Activated T-cell treated with anti-CD3 and anti-CD28 coated beads, Interleukin-2, amount 50 U/mL, for 4 hours (primary cell): ENCODE measurements at regions not wholly inside any gene's neighbourhood (a gene's known extent, or its start where the extent isn't known, plus 50 kb on each side); places are given as distances from the start of the nearest gene placed in this dataset.
A peak's percentile ranks its signal among the peaks of the same experiment; 100 is the strongest.
"Not testable (repeated sequence)": the region's sequence is repeated elsewhere in the genome, so short reads cannot be mapped to it uniquely, and the experiment has no call there.

Experiments used
- ATAC-seq, 2 donors: fragments of 200-7000 bp; cut with Tn5 transposase; one replicate each; pipeline ENCODE4 v1.10.0; 2021
- DNase-seq: peaks from one replicate; pipeline ENCODE4 v3.0.0-alpha.2; 2020
- H3K27me3 Mint-ChIP-seq: one replicate; pipeline ENCODE4 v1.8.0; 2021; ENCODE audit warnings: low read depth, mixed read lengths
- H3K36me3 Mint-ChIP-seq: one replicate; pipeline ENCODE4 v1.8.0; 2022; ENCODE audit warnings: mixed read lengths; ENCODE audit not compliant: insufficient read depth
- H3K4me1 Mint-ChIP-seq: one replicate; pipeline ENCODE4 v1.8.0; 2021; ENCODE audit warnings: low read depth, mixed read lengths
- H3K4me3 Mint-ChIP-seq: one replicate; pipeline ENCODE4 v1.8.0; 2021; ENCODE audit warnings: mild to moderate bottlenecking, moderate library complexity, mixed read lengths
- H3K9me3 Mint-ChIP-seq: one replicate; pipeline ENCODE4 v1.8.0; 2021; ENCODE audit warnings: mixed read lengths

DNA sequence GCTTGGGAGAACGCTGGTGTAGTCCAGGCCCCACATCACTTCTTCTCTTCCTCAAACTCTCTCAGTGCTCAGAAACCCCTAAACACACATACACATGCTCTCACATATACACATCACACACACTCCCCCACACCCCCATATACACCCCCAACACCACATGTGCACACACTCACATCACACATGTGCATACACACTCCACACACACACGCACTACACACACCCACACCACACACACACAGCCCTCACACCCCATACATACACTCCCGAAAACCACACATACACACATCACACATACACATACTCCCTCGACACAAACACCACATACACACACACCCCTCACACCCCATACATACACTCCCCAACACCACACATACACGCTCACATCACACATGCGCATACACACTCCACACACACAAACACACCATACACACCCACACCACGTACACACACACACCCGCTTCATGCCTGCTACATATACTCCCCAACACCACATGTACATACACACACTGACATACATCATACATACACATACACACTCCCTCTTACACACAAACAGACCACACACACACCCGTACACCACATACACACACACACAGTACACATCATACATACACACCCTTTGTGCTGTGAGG lies 110.3 kb upstream of the TMEM170B start:
- DNase-seq (no peak), ATAC-seq (no peak)
- Mint-ChIP-seq H3K27me3 (no peaks in the 10 kb centered on the region), H3K4me1 (peaks cover 28% of the 10 kb centered on the region), H3K36me3 (no peaks in the 10 kb centered on the region), H3K9me3 (no peaks in the 10 kb centered on the region), H3K4me3 (no peak overlapping the region)

DNA sequence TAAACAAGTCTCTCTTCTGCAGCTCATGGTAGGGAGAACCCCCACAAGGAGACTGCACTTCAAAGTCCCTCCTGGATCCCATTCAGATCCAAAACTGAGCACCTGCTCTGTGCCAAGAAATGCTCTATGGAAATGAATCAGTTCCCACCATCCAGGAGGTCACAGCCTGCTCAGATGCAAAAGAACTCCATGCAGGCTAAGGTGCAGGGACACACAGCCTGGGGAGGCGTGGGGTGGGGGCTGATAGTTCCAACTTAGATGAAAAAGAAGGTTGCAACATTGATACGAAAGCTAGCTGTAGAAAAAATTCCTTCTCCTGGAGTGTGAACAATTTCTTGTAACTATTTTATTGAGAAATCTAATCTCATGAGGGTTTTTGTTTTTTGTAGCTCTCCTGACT lies 111.0 kb upstream of the TMEM170B start:
- no peak for ATAC-seq
- Mint-ChIP-seq H3K9me3 (no peaks in the 10 kb centered on the region), H3K36me3 (no peaks in the 10 kb centered on the region), H3K4me3 (no peak overlapping the region), H3K27me3 (no peaks in the 10 kb centered on the region), H3K4me1 (peaks cover 28% of the 10 kb centered on the region)
- no peak for DNase-seq

DNA sequence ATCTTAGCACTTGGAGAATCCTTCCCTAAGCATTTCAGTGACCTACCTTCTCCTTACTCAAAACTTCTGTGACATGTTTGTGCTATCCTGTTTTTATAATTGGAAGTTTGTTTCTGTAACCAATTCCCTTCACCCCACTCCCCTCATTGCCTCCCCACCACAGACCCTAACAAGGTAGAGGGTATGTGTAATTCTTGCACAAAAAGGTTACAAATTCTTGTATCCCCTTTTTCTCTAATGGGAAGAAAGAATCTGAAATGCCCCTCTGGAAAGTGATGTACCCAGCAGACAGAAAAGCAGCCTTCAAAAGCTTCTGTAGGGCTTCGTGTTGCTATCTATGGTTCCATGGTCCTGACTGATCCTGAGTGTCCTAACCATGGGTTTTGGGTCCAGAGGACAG lies 111.7 kb upstream of the TMEM170B start:
- DNase-seq, result no peak
- Mint-ChIP-seq H3K36me3 (no peaks in the 10 kb centered on the region), H3K4me3 (no peak overlapping the region), H3K4me1 (peaks cover 28% of the 10 kb centered on the region), H3K27me3 (no peaks in the 10 kb centered on the region), H3K9me3 (peaks cover under 1% of the 10 kb centered on the region)
- ATAC-seq, result no peak

DNA sequence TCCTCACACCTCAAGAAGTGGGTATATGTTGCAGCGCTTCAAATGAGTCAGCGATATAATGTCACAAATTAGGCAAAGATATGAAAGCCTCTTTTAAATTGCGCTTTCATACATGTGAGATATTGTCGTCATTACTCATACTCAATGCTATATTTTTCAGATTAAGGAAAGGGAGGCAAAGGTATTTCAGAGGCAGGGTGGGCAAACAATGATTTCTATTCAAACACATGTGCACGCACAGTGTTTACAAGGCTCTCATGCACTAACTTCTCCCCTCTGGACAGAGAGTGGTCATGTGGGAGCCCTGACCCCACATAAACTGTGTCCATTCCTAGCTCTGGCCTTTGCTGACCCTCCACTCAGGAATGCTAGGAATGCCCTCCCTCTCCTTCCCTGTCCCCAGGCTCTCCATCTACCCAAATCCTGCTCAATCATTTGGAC lies 112.1 kb upstream of the TMEM170B start:
- Mint-ChIP-seq H3K9me3 (peaks cover 5% of the 10 kb centered on the region), H3K4me1 (peaks cover 28% of the 10 kb centered on the region), H3K27me3 (peaks cover 2% of the 10 kb centered on the region), H3K4me3 (no peak overlapping the region), H3K36me3 (no peaks in the 10 kb centered on the region)
- no peak for DNase-seq
- no peak for ATAC-seq

DNA sequence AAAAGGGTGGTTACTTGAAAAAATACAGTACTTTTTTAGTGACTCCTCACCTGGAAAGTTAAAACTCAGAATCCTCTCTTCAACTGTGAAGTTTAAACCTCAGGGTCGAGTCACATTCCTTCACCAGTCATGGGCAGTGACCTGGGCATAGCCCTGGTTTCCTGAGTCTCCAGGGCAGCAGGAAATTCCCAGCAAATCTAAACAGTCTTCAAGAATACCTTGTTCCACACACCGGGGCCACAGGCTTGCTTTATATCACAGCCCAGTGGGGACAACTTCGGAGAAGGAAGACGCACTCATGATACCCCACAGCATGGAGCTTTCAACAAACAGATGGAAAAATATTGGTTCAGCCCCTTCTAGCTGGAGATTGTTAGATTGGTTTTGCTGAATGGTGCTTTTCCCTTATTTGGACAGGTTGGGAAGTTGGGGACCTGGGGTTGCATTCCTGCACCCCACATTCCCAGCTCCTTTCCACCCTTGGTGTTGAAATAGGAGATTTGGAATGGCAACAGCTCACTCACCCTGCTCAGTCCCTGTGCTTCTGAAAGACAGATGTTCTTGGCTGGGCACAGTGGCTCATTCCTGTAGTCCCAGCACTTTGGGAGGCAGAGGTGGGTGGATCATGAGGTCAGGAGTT lies 113.0 kb upstream of the TMEM170B start:
- DNase-seq (no peak), ATAC-seq (no peak)
- H3K4me1 Mint-ChIP-seq, result peaks cover 26% of the 10 kb centered on the region
- H3K36me3 Mint-ChIP-seq, result no peaks in the 10 kb centered on the region
- no peak overlapping the region for H3K4me3 Mint-ChIP-seq
- peaks cover 2% of the 10 kb centered on the region for H3K27me3 Mint-ChIP-seq
- H3K9me3 Mint-ChIP-seq, result peaks cover 5% of the 10 kb centered on the region

DNA sequence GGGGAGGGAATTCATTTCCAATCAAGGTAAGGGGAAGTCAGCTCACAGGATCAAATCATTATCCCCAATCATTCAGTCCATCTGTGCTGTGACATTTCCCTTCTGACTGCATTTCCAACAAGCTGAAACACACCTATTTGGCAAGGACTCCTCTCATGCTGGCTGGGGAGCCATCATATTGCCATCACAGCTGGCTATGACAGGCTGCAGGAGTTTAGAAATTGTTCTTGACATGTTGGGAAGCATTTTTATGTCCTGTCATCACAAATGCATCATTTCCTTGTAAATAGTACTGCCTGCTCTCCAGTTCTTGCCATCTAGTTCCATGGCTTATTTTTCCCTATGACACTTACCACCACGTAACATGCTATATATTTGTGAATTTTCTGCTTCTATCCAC lies 113.9 kb upstream of the TMEM170B start:
- Mint-ChIP-seq H3K27me3 (peaks cover 2% of the 10 kb centered on the region), H3K36me3 (no peaks in the 10 kb centered on the region), H3K4me3 (no peak overlapping the region), H3K4me1 (peaks cover 17% of the 10 kb centered on the region), H3K9me3 (peaks cover 5% of the 10 kb centered on the region)
- DNase-seq (no peak), ATAC-seq (no peak)

DNA sequence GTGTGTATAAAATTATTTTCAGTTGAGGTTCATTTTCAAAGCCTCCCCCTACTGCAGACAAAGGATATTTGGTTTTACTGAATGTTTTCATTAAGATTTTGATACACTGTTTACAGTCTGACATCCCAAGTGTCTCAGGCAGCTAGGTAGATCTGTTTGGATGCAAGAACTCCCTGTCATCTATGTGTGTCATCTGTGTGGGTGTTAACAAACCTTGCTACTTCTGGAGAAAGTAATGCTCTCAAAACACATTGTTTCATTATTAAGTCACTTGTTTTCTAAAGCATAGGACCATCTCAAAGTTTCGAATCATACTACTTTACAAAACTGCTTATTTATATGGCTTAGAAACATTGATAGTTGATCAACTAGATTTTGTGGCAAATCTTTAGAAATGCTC lies 114.5 kb upstream of the TMEM170B start:
- ATAC-seq, result peak; percentile 75 to 78

DNA sequence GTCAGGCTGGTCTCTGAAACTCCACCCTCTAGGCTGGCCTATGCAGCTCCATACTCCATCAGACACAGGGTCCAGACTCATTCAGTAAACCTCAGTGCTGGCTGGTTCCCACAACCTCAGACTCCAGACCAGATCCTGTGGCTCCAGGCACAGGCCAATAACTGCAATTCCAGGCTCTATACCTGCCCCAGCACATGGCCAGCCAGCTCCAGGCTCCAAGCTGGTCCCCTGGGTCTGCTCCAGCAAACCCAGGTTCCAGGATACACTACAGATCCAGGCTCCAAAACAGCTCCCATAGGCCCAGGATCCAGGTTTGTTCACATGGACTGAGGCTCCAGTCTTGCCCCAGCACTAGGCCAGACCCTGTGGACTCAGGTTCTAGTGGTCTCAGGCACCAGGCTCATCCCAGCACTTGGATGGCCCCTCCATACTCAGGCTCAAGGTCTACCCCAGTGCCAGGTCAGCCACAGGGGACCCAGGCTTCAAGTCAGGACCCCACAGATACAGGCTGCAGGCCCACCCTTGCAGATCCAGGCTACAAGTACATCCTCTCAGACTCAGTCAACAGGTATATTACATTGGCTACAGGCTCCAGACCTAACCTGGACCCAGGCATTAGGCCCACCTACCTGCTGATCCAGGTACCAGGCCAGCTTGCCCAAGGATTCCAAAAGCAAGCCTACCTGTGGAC lies 117.6 kb upstream of the TMEM170B start:
- H3K4me3 Mint-ChIP-seq, result no peak overlapping the region
- peaks cover 13% of the 10 kb centered on the region for H3K4me1 Mint-ChIP-seq
- no peak for ATAC-seq

More for the DNA sequence above, 114.5 kb upstream of the TMEM170B start:
- Mint-ChIP-seq H3K9me3 (peaks cover 5% of the 10 kb centered on the region), H3K4me3 (no peak overlapping the region), H3K4me1 (peaks cover 12% of the 10 kb centered on the region), H3K36me3 (no peaks in the 10 kb centered on the region), H3K27me3 (peaks cover 2% of the 10 kb centered on the region)
- DNase-seq, result no peak

DNA sequence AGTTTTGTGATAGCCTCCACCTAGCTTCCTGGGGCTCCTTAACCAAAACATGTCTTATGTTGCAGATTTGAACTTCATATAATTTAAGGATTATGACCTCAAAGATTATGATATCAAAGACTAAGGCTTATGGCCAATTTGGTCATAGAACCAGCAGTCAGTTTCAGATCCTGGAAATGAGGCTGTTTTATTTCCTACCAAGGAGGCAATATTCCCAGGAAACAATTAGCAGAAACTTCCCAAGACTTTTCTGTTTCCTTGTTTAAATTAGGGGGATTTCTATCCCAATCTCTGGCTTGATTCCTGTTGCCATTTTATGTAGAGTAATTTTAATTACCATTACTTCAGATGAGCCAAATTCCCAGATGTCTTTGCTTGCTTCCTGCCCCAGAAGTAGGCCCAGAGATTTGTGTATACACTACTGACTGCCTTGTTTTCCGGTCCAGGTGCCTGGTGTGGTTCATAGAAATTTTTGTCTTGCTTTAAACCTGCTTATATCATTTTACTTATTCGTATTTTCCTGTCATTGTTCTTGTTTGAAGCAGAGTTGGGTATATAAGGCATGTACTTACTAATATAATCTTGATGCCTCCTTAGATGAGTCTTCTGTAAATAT lies 119.2 kb upstream of the TMEM170B start:
- Mint-ChIP-seq H3K27me3 (peaks cover 2% of the 10 kb centered on the region), H3K4me3 (no peak overlapping the region), H3K4me1 (peaks cover 21% of the 10 kb centered on the region), H3K36me3 (no peaks in the 10 kb centered on the region), H3K9me3 (peaks cover 5% of the 10 kb centered on the region)
- DNase-seq (no peak), ATAC-seq (no peak)

More for the DNA sequence above, 117.6 kb upstream of the TMEM170B start:
- Mint-ChIP-seq H3K27me3 (peaks cover 2% of the 10 kb centered on the region), H3K36me3 (no peaks in the 10 kb centered on the region), H3K9me3 (peaks cover 5% of the 10 kb centered on the region)
- DNase-seq, result no peak

DNA sequence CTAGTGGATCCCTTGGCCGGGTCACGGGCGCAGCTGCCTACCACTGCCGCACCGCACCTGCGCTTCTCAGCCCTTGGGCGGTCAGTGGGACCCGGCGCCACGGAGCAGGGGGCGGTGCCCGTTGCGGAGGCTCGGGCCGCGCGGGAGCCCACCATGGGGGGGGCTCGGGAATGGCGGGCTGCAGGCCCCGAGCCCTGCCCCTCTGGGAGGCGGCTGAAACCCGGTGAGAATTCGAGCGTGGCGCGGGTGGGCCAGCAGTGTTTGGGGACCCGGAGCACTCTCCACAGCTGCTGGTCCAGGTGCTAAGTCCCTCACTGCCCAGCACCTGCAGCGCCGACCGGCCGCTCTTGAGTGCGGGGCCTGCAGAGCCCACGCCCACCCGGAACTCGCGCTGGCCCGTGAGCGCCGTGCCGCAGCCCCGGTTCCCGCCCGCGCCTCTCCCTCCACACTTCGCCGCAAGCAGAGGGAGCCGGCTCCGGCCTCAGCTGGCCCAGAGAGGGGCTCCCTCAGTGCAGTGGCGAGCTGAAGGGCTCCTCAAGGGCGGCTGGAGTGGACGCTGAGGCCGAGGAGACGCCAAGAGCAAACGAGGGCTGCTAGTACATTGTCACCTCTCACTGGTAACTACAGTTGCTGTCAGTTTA lies 120.5 kb upstream of the TMEM170B start:
- Mint-ChIP-seq H3K36me3 (no peaks in the 10 kb centered on the region), H3K9me3 (peaks cover 5% of the 10 kb centered on the region), H3K27me3 (peaks cover 2% of the 10 kb centered on the region), H3K4me1 (peaks cover 28% of the 10 kb centered on the region), H3K4me3 (no peak overlapping the region)
- ATAC-seq, result peak in 1 of 2 donors; percentile 40
- peak; percentile 15 for DNase-seq

DNA sequence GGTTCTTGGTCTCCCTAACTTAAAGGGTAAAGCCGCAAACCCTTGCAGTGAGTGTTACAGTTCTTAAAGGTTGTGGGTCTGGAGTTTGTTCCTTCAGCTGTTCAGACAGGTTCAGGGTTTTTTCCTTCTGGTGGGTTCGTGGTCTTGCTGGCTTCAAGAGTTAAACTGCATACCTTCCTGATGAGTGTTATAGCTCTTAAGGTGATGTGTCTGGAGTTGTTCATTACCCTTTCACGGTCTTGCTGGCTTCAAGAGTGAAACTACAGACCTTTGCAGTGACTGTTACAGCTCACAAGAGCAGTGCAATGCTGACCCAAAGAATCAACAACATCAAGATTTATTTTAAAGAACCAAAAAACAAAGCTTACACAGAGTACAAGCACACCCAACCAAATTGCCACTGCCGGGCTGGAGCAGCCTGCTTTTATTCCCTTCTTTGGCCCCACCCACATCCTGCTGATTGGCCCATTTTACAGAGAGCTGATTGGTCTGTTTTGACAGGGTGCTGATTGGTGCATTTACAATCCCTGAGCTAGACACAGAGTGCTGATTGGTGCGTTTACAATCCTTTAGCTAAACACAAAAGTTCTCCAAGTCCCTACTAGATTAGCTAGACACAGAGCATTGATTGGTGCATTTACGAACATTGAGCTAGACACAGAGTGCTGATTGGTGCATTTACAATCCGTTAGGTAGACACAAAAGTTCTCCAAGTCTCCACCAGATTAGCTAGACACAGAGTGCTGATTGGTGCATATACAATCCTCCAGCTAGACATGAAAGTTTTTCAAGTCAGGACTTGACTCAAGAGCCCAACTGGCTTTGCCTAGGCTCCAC lies 121.2 kb upstream of the TMEM170B start:
- not testable (repeated sequence) for H3K9me3 Mint-ChIP-seq, H3K36me3 Mint-ChIP-seq, DNase-seq, H3K27me3 Mint-ChIP-seq, ATAC-seq, H3K4me3 Mint-ChIP-seq
- H3K4me1 Mint-ChIP-seq, result peaks cover 33% of the 10 kb centered on the region

DNA sequence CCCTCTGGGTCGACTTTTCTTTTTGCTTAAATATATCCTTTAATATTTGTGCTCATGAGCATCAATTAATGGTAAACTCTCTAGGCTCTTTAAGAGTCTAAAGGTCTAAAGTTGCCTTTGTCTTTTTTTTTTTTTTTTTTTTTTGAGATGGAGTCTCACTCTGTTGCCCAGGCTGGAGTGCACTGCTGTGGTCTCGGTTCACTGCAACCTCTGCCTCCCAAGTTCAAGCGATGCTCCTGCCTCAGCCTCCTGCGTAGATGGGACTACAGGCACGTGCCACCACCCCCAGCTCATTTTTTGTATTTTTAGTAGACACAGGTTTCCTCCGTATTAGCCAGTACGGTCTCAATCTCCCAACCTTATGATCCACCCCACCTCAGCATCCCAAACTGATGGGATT lies 122.0 kb upstream of the TMEM170B start:
- no peak overlapping the region for H3K4me3 Mint-ChIP-seq
- H3K9me3 Mint-ChIP-seq, result peaks cover 1% of the 10 kb centered on the region
- no peaks in the 10 kb centered on the region for H3K27me3 Mint-ChIP-seq
- no peak for ATAC-seq
- H3K4me1 Mint-ChIP-seq, result peaks cover 40% of the 10 kb centered on the region
- no peaks in the 10 kb centered on the region for H3K36me3 Mint-ChIP-seq
- DNase-seq, result no peak

DNA sequence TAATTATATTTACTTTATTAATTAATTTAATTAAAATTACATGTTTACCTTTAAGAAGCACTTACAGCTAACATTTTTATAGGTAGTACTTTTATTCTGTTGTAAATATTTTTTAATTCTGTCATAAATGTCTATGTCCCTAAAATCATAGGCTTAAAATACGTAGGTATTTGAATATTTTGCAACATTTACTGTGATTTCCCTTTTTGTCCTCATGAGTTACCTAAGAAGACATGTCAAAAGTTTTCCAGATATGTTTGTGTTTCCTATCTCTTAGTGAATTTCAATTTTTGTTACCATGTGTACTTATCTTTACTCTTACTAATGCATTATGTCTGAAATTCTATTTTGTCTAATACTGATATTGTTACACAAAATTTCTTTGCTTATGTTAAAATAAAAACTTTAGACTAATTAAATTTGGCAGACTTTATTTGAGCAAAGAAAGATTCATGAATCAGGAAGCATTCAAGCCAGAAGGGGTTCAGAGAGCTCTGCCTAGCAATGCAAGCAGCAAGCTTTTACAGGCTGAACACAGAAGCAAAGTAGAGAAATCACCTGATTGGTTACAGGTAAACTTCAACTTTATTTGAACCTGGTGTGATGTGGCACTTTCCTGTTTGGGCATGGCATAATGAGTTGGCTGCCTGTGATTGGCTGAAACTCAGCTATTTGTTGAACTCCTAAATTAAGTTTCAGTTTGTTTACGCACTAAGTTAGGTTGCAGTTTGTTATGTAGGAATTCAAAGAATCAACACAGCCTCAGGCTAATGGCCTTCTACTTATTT lies 123.2 kb upstream of the TMEM170B start:
- no peaks in the 10 kb centered on the region for H3K36me3 Mint-ChIP-seq
- ATAC-seq (peak in 1 of 2 donors; percentile 38), DNase-seq (peak; percentile 12)
- H3K4me1 Mint-ChIP-seq, result peaks cover 41% of the 10 kb centered on the region
- no peaks in the 10 kb centered on the region for H3K27me3 Mint-ChIP-seq
- H3K4me3 Mint-ChIP-seq, result no peak overlapping the region
- H3K9me3 Mint-ChIP-seq, result no peaks in the 10 kb centered on the region
